Suppressor macrophage (primary cell): ENCODE measurements at regions not wholly inside any gene's neighbourhood (a gene's known extent, or its start where the extent isn't known, plus 50 kb on each side); places are given as distances from the start of the nearest gene placed in this dataset.

Experiments used
- DNase-seq, 4 experiments: peaks; one replicate each; pipeline ENCODE4 v3.0.0-alpha.2; 2020 to 2022

DNA sequence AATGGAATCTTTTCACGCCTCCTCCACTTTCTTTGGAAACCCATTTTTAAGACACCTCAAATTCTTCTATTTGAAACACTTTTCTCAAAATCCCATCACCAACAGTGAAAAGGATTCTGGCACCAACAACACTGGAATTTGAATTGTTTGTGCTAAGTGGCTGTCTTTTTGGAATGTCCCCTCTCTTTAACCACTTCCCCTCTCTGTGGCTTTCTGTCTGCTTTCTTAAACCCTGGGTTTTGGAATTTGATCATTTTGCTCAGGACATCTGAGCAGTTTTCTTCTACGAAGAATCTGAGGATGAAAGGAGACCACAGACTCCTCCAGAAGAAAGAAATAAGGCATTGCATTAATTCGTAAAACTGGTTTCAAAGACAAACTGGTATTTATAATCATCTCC, 89.0 kb downstream of the MXRA5 start:
- no peak for DNase-seq

DNA sequence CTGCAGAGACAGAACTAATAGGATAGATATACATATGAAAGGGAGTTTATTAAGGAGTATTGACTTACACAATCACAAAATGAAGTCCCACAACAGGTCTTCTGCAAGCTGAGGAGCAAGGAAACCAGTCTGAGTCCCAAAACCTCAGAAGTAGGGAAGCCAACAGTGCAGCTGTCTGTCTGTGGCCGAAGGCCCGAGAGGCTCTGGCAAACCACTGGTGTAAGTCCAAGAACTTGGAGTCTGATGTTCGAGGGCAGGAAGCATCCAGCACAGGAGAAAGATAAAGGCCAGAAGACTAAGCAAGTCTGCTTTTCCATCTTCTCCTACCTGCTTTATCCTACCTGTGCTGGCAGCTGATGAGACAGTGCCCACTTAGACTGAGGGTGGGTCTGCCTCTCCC, 89.6 kb downstream of the MXRA5 start:
- DNase-seq, result no peak

DNA sequence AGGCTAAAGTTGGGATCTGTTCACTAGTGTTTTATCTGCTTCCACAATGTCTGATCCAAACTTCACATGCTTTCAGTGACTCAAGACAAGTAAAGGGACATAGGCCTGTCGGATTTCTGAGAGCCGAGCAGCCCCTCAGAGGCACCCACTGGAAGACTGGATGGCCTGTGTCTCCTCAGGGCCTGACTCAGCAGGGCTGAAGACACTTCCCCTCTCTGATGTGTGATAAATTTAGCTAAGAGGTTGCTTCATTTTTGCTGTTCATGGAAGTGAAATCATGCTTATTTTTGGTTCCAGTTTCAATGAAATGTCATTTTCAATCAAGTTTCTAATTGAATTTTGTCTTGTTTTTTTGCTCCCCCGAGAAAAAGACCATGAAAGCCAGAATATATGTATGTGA, 93.7 kb downstream of the MXRA5 start:
- DNase-seq, result peak; percentile 37 to 71 (median 66)

DNA sequence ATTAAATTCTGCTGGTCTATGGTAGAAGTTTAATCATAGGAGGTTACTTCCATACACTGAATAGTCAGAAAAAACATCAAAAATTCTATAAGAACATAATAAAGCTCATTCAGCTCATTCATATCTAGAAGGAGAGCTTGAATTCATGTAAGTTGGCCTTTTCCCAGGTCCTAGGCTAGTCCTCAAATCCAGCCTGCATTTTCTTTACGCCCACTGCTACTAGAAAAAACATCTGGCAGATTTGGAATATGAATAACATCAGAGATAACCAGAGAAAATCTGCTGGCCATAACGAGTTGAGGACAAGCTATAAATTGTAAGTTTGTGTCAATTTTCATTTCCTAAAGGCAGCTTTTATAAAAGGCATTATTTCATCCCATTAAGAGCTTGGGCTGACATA, 95.5 kb downstream of the MXRA5 start:
- DNase-seq, result no peak

DNA sequence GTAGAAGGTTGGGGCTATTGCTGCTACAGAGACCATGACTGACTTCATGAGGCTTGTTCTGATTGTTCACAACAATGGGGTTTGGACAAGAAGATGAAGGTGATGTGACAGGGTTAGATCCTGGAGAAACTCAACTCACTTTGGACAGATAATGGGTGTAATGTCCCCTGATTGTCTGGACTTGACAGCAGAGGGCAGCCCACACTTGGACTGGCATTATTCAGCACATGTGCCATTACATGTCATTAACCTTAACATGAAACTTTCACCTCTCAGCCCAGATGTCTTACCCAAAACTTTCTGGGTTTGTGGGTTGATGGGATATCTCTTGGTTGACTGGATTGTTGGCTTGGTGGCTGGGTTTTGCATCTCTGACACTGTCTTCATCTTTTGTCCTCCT, 101.5 kb downstream of the MXRA5 start:
- peak; percentile 13 to 48 (median 32) for DNase-seq

DNA sequence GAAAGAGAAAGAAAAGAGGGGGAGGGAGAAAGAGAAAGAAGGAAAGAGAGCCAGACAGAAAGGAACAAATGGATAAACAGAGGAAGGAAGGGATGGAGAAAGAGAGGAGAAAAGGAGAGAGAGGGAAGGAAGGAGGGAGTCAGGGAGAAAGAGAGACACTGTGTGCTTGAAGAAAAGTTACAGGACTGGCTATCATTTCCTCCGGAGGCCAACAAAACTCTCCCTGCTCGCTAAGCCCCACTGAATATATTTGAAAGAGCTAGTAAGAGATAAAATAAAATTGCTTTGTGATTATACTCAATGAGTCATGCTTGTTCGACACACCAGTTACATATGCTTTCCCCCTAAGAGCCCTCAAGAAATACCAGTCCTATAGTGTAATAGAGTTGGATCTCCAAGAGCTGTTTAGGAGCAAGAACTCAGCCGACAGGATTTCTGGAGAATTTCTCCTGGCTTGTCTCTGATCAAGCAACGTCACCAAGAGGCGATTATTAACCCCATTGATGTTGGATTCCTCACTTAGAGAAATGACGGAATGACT, 102.2 kb downstream of the MXRA5 start:
- DNase-seq, result no peak

DNA sequence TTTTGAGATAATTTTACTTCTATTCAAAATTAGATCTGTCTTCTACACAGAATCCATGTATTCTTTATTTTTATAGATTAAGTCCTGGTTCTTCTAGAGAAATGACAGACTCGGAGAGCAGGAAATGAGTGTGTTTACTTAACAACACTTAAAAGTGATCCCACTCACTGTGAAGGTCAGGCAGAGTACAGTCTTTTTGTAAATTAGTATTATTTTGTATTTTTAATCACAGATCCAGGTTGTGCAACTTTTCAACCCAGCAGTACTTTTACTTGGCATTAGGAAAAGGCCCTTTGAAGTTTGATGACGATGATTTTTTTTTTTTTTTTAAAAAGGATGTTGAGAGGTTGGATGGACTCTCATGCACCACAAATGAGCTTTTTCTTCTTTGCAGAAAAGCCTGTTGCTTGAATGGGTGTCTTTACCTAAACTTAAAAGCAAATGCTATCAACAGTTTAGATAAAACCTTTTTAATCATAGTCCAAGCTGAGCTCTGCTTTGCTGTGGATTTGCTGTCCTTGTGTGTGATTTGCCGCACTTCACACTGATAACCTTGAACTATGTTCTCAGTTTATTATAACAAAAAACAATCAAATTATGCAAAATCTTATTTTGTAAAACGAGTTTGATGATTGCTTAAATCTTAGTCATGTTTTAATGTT, 114.1 kb downstream of the MXRA5 start:
- no peak for DNase-seq

DNA sequence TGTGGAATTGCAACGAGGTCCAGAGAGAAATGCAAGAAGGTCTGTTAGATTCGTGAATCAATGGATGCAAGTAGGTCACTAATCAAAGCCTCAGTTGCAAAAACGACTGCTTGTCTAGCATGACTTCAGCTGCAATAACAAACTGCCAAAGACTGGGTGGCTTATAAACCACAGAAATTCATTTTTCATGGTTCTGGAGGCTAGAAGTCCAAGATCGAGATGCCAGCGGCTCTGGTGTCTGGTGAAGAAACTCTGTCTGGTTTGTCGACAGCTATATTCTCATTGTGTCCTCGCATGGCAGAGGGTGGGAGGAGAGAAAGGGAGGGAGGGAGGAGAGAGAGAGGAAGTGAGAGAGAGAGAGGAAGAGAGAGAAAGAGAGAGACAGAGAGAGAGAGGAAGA, 114.7 kb downstream of the MXRA5 start:
- no peak for DNase-seq

DNA sequence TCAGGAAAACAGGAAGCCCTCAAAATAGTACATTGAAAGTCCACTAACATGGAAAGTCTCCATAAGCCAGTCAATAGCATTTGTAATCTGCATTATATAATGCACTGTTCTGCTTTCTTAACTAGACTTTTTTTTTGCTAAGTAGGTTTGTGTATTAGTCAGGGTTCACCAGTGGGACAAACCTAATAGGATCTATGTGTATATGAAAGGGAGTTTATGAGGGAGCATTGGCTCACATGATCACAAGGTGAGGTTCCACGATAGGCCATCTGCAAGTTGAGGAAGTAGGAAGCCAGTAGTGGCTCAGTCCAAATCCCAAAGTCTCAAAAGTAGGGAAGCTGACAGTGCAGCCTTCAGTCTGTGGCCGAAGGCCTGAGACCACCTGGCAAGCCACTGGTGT, 116.0 kb downstream of the MXRA5 start:
- no peak for DNase-seq

DNA sequence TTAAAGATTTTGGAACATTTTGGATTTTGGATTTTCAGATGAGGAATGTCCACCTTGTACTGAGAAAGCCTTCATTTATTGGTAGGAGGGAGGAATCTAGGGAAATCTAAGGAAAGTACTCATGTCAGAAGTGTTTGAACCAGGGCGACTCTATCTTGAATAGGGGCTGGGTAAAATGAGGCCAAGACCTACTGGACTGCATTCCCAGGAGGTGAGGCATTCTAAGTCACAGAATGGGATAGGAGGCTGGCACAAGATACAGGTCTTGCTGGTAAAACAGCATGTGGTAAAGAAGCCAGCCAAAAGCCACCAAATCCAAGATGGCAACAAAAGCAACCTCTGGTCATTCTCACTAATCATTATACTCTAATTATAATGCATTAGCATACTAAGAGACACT, 118.9 kb downstream of the MXRA5 start:
- no peak for DNase-seq

DNA sequence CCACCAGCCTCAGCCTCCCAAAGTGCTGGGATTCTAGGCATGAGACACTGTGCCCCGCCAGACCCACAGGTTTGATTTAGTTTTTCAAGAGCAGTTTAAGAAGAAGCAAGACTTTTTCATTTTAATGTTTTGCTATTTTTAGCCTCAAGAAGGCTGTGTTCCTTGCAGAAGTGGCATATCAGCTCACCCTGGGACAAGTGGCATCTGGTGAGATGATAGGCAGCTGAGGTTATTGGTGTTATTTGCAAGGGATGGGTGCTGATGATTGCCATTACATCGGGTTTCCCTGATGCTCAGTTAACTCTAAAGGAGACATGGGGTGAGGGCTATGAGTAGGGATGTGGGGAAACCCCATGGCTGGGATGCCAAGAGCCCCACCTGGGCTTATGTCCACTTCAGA, 120.4 kb downstream of the MXRA5 start:
- no peak for DNase-seq

DNA sequence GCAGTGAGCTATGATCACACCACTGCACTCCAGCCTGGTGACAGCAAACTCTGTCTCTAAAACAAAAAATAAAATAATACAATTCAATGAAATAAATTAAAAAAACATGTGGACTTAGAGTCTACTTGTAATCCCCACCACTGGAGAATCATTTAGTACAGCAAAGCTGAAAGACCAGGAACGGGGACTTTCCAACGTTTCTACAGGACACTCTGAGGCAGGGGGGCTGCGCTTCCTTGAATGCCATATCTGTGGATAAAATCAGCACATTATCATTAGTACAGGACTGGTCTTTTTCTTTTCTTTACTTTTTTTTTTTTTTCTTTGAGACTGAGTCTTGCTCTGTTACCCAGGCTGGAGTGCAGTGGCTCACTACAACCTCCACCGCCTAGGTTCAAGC, 124.8 kb downstream of the MXRA5 start:
- DNase-seq, result no peak

DNA sequence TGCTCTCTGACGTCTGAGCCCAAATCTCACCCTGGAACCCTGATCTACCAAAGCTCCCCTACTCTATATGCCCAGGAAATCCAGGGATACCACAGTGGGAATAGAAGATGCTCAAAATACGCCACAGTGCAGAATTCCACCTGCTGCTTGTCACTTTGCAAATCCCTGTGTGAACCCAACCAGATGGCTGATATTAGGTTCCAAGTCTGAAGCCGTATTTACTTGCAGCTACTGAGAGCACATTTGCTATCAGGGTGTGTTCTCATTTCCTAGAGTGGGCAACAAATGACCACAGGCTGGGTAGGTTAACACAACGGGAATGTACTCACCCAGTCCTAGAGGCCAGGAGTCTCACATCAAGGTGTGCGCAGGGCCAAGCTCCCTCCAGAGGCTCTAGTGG, 126.8 kb downstream of the MXRA5 start:
- no peak for DNase-seq

DNA sequence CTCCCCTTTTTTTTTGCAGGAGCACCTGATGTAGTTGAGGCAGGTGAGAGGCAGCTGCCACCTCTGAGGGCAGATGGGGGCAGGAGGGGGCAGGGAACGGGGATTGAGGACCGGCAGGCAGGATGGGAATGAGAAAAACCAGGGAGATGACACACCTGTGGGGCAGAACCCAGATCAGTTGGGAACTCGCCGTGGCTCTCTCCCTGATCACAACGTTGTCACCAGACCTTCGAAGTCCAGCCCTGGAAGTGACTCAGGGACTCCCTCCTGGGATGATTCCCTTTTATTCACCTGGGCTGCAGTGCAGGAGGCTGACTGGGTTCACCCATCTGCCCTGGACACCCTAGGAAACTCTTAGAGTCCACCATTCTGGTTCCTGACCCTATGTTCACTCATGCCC, 127.2 kb downstream of the MXRA5 start:
- no peak for DNase-seq

DNA sequence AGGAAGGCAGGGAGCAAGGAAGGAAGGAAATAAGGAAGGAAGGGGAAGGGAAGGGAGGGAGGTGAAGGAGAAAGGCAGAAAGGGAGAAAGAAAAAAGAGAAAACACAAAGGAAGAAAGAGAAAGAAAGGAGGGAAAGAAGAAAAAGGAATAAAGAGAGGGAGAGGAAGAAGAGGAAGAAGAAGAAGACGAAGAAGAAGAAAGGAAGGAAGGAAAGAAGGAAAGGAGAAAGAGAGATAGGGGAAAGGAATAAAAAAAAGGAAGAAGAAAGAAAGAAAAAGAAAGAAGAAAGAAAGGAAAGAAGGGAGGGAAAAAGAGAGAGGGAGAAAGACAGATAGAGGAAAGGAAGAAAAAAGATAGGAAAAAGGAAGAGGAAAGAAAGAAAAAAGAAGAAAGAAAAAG, 128.0 kb downstream of the MXRA5 start:
- no peak for DNase-seq

DNA sequence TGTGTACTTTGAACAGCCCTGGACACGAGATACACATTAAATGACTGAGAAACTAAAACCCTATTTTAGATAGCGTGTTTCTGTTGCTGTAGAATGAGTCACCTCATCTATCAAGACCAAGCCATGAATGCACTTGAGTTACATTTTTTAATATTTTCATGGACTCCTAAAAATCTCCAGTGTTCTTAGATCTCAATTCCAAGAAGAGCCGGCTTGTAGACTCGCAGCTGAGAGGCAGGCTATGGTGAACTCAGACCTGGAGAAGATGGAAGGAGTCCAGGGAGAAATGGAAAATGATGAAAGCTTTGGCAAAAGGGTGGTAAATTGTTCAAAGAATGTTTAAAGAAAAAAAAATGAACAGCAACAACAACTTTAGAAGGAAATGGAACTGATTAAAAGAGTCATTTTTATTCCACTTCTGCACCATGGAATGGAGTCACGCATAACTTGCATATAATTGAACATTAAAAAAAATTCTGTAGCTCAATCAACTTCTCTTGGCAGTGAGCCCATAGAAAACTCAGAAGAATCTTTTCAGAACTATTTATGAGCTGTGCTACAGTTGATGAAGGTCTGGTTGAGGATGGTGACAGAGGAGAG, 129.8 kb downstream of the MXRA5 start:
- DNase-seq, result no peak

DNA sequence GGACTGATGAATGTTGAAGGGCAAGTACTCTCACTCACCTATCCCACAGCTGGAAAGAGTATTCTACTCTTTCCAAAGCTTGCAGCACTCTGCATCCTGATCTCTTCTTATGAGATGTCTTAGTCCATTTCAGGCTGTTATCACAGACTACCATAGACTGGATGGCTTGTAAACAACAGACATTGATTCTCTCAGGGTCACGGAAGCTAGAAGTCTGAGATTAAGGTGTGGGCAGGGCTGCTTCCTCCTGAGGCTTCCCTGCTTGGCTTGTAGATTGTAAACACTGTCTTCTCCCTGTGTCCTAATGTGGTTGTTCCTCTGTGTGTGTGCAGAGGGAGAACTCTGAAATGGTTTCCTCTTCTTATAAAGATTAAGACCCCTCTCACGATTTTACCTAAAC, 131.2 kb downstream of the MXRA5 start:
- DNase-seq, result no peak

DNA sequence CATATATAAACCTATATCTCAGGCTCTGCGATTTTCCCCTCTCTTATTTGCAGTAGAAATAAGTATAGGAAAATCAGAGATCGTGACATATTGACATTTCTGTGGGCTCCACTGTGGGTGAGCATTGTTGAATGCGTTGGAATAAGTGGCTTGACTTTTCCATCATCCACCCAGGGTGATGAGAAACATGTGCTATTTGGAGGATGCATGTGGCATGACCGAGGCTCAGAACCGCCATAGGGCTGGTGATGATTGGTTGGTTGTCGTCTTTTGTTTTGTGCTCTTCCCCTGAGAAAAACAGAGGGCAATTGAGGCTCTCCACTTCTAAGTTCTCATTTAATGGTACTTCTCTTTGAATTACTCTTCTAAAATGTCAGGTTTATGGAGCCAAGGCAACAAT, 140.1 kb downstream of the MXRA5 start:
- DNase-seq, result no peak

DNA sequence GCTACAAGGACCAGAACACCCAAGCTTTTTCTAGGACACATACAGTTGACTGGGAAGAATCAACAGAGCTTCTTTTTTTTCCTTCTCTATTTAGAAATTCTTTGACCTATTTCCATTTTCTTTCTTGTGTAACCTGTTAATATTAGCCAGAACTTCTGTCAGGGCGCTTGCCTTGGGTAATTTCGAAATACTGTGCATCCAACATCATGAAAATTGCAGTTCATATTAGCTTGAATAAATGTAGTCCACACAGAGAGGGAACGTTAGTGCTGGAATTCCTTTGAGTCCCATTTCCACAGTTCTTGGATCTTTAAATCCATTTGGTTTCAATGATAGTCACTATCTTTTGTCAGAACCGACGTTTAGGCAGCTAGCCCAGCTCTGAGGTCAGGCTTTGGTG, 141.8 kb downstream of the MXRA5 start:
- DNase-seq, result no peak

DNA sequence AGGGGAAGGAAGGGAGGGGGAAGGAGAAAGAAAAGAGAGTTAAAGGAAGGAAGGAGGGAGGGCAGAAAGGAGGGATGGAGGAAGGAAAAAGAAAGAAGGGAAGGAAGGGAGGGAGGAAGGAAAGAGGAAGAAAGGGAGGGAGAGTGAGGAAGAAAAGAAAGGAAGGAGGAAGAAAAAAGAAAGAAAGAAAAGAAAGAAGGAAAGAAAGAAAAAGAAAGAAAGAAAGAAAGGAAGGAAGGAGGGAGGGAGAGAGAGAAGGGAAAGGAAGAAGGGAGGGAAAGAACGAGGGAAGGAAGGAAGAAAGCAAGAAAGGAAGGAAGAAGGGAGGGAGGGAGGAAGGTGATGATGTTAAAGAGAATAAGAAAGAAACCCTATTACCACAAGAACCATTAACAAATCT, 150.6 kb downstream of the MXRA5 start:
- no peak for DNase-seq

DNA sequence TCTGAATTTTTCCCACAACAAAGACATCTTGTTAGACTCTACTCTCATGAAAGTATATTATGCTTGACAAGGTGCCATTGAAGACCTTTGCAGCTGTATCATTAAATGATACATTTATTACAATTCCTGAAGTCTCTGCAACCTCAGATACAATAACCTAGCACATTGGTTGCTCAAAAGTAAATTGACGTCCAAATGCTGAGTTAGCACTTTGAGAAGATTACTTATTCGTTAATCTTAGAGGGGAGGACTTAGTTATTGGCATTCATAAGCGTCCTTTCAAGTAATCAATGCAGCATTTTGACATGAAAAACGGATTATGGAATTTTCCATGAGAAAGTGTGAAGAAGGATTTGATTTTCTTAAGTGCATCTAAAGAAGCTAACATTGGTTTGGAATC, 151.6 kb downstream of the ARSF start:
- DNase-seq, result no peak

DNA sequence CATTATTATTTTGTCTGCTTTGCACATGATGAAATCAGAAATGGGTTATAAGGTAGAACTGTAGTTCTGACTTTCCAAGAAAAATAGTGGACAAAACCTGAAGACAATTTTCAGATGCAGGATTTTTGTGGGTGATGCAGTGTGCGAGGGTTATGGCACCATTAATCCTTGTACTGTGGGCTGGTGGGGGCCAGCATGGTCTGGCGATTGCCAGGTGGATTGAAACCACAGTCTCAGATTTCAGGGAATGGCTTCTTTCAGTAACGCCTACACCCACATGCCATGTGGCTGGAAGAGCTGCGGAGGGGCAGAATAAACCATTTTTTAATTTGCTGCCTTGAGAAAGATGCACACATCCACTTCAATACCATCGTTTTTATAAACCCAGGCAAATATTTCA, 150.5 kb downstream of the ARSF start:
- no peak for DNase-seq

DNA sequence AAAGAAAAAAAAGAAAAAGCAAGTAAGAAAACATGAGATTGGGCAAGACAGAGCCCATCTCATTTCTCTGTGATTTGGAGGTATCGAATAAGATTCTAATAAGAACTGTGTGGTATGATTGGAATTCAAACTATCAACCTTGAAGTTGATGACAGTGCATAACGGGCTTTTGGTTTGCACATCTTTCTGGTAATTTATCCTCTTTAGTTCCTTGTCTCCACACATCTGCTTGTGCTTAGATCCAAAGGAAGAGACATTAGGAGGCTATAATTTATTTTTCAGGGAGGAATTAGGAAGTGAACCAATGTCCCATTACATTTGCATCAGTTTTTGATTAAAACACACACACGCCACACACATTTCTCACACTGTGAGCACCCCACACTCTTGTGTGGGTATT, 149.9 kb downstream of the ARSF start:
- DNase-seq, result no peak

DNA sequence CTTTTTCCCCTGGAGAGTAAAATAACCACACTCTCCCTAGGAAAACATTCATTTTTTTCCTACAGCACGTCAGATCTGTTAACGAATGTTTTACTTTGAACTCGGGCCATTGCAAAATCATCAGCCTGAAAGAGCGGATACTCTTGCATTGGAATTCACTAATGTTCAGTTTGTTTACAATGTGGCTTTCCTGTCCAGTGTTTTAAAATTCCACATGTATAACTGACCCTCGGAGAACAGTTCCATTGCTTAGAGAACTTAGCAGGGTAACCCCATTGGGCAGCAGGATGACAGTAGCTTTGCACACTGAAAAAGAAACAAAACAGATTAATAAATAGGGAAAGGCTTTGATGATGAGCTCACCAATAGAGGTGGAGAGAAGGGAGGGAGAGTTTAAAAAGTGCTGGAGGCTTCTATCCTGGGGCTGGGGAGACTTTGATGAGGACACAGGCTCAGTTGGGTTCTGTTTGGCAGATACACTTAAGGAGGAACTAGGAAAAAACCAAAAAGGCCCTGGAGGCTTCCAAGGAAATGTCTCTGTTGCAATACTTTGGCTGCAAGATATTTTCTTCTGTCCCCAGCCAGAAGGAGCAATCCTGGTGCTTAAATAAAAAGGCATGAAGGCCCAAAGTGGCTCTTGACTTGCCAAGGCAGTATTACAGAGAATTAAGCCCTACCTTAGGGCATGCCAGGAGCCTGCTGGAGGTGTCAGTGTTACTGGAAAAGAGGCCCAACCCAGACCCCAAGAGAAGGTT, 143.1 kb downstream of the ARSF start:
- no peak for DNase-seq
